Skeletal muscle tissue (tissue), 3 donors: ENCODE measurements at regions not wholly inside any gene's neighbourhood (a gene's known extent, or its start where the extent isn't known, plus 50 kb on each side); places are given as distances from the start of the nearest gene placed in this dataset.
"Not testable (repeated sequence)": the region's sequence is repeated elsewhere in the genome, so short reads cannot be mapped to it uniquely, and the experiment has no call there.

Source experiments
- H3K27ac ChIP-seq: one replicate; pipeline ENCODE4 v1.7.0; 2013; ENCODE audit warnings: mild to moderate bottlenecking, low read depth, low read length, inconsistent platforms
- H3K27me3 ChIP-seq, 3 donors: one replicate each; pipeline ENCODE4 v1.7.0; 2013; ENCODE audit warnings: low read length in 3 of 3; ENCODE audit not compliant: control insufficient read depth in 3 of 3, insufficient read depth in 3 of 3
- H3K36me3 ChIP-seq, 3 donors: one replicate each; pipeline ENCODE4 v1.7.0; 2013; ENCODE audit warnings: low read length in 3 of 3; ENCODE audit not compliant: control insufficient read depth in 3 of 3, insufficient read depth in 3 of 3
- H3K4me1 ChIP-seq, 3 donors: one replicate each; pipeline ENCODE4 v1.7.0; 2013; ENCODE audit warnings: low read length in 3 of 3, mild to moderate bottlenecking in 3 of 3; ENCODE audit not compliant: control insufficient read depth in 3 of 3, insufficient read depth in 3 of 3
- H3K4me3 ChIP-seq, 3 donors: one replicate each; pipeline ENCODE4 v1.7.0; 2013; ENCODE audit warnings: low read length in 3 of 3
- H3K9ac ChIP-seq, 3 donors: one replicate each; pipeline ENCODE4 v1.7.0; 2013; ENCODE audit warnings: low read length in 3 of 3, mild to moderate bottlenecking in 3 of 3, moderate library complexity in 2 of 3, low read depth in 1 of 3
- H3K9me3 ChIP-seq, 3 donors: one replicate each; pipeline ENCODE4 v1.7.0; 2013; ENCODE audit warnings: low read length in 3 of 3; ENCODE audit not compliant: control insufficient read depth in 3 of 3
- donor health status: Osteomylitis.

DNA sequence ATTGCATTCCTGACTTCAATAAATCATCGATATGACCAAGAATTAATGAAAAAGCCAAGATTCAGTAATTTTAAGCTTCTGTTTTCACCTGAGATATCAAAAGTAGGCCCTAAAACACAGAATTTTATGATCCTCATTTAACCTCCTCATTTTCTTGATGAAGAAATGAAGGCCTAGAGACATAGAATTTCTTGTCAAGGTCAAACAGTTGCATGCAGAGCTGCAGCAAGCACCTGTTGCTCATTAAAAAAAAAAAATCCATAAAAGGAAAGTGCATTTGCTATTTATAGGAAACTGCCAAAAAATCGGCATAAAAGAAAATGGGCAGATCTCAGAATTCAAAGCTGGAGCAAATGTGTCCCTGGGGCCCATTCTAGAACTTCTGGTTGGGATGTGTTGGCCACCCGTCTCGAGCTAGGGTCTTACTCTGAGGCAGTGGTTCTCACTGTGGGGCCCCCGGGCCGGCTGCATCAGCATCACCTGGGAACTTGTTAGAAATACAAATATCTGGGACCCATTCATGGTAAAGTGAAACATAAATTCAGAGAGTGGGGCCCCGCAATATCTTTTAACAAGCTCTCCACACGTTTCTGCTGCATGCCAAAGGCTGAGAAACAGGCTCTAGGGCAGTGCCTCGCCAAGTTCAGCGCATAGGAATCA lies 224.7 kb upstream of the UBL3 start:
- H3K4me3 ChIP-seq = no peak overlapping the region
- no peaks in the 10 kb centered on the region for H3K4me1 ChIP-seq
- H3K27me3 ChIP-seq = no peaks in the 10 kb centered on the region
- H3K27ac ChIP-seq = no peak overlapping the region
- H3K36me3 ChIP-seq = no peaks in the 10 kb centered on the region
- H3K9ac ChIP-seq = no peak overlapping the region
- no peaks in the 10 kb centered on the region for H3K9me3 ChIP-seq

GRCh38 chr13:30074431-30074830 lies 224.0 kb upstream of the UBL3 start:
- no peak overlapping the region for H3K27ac ChIP-seq
- no peak overlapping the region for H3K4me3 ChIP-seq
- no peaks in the 10 kb centered on the region for H3K9me3 ChIP-seq
- no peak overlapping the region for H3K9ac ChIP-seq
- no peaks in the 10 kb centered on the region for H3K27me3 ChIP-seq
- no peaks in the 10 kb centered on the region for H3K4me1 ChIP-seq
- no peaks in the 10 kb centered on the region for H3K36me3 ChIP-seq

GRCh38 chr13:30072818-30073186 lies 222.4 kb upstream of the UBL3 start:
- no peaks in the 10 kb centered on the region for H3K36me3 ChIP-seq
- no peaks in the 10 kb centered on the region for H3K9me3 ChIP-seq
- H3K27me3 ChIP-seq = no peaks in the 10 kb centered on the region
- no peak overlapping the region for H3K27ac ChIP-seq
- H3K4me1 ChIP-seq = no peaks in the 10 kb centered on the region
- H3K9ac ChIP-seq = no peak overlapping the region
- H3K4me3 ChIP-seq = no peak overlapping the region

DNA sequence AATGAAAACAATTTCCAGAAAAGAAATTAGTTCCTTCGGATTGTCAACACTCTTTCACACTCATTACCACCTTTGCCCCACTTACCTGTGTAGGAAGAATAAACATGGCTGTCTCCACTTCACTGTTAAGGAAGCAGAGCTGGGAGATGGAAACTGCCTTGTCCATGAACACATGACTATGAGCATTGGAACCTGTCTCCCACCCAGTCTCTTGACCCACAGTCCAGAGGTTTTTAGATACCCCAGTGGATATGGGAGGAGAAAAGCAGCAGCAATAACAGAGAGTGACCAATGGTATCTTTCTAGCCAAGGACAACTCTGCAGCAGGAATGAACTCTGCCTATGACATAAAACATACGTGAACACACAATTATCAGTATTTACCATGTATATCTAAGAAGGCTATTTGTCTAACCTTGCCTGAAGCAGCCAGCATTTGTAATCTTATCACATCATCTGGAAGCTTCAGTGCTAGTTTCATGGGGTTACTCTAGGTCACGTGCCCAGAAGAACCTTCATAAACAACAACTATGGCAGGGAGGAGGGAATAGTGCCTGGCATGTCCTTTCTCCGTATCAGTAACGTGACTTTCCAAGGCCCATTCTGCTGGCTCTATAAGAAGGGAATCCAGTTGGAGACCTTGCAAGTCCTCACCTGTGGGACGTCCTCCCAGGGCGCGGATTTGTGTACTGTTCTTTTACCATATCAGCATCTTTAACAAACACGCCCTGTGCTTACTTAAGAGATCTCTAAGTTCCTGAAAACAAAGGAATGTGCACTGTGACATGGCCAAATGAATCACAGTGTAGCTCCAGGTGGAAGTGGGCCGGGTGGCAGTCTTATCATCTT lies 221.8 kb upstream of the UBL3 start:
- Histone ChIP-seq H3K36me3 (no peaks in the 10 kb centered on the region), H3K4me1 (no peaks in the 10 kb centered on the region), H3K9me3 (no peaks in the 10 kb centered on the region), H3K27ac (no peak overlapping the region), H3K9ac (no peak overlapping the region), H3K4me3 (no peak overlapping the region), H3K27me3 (no peaks in the 10 kb centered on the region)

GRCh38 chr13:30065181-30065580 lies 214.8 kb upstream of the UBL3 start:
- Histone ChIP-seq H3K4me3 (no peak overlapping the region), H3K27ac (no peak overlapping the region), H3K27me3 (no peaks in the 10 kb centered on the region), H3K9ac (no peak overlapping the region), H3K4me1 (no peaks in the 10 kb centered on the region), H3K36me3 (no peaks in the 10 kb centered on the region), H3K9me3 (no peaks in the 10 kb centered on the region)

- no peaks in the 10 kb centered on the region for H3K9me3 ChIP-seq
- no peak overlapping the region for H3K9ac ChIP-seq
- no peaks in the 10 kb centered on the region for H3K4me1 ChIP-seq
- H3K36me3 ChIP-seq = no peaks in the 10 kb centered on the region
- no peak overlapping the region for H3K4me3 ChIP-seq
- no peak overlapping the region for H3K27ac ChIP-seq
- H3K27me3 ChIP-seq = no peaks in the 10 kb centered on the region
These were observed 213.5 kb upstream of the UBL3 start for GRCh38 chr13:30063892-30064291.

GRCh38 chr13:30061217-30061616 lies 210.8 kb upstream of the UBL3 start:
- H3K27me3 ChIP-seq = no peaks in the 10 kb centered on the region
- H3K9ac ChIP-seq = no peak overlapping the region
- H3K9me3 ChIP-seq = no peaks in the 10 kb centered on the region
- no peaks in the 10 kb centered on the region for H3K36me3 ChIP-seq
- no peaks in the 10 kb centered on the region for H3K4me1 ChIP-seq
- H3K27ac ChIP-seq = no peak overlapping the region
- H3K4me3 ChIP-seq = no peak overlapping the region

GRCh38 chr13:30058429-30058828 lies 208.0 kb upstream of the UBL3 start:
- H3K36me3 ChIP-seq = no peaks in the 10 kb centered on the region
- H3K4me3 ChIP-seq = no peak overlapping the region
- no peaks in the 10 kb centered on the region for H3K27me3 ChIP-seq
- no peak overlapping the region for H3K27ac ChIP-seq
- H3K4me1 ChIP-seq = no peaks in the 10 kb centered on the region
- H3K9ac ChIP-seq = no peak overlapping the region
- no peaks in the 10 kb centered on the region for H3K9me3 ChIP-seq

- not testable (repeated sequence) for H3K36me3 ChIP-seq, H3K4me1 ChIP-seq, H3K27ac ChIP-seq, H3K9me3 ChIP-seq, H3K9ac ChIP-seq, H3K4me3 ChIP-seq, H3K27me3 ChIP-seq
These were observed 204.1 kb upstream of the UBL3 start for GRCh38 chr13:30054546-30054945.

DNA sequence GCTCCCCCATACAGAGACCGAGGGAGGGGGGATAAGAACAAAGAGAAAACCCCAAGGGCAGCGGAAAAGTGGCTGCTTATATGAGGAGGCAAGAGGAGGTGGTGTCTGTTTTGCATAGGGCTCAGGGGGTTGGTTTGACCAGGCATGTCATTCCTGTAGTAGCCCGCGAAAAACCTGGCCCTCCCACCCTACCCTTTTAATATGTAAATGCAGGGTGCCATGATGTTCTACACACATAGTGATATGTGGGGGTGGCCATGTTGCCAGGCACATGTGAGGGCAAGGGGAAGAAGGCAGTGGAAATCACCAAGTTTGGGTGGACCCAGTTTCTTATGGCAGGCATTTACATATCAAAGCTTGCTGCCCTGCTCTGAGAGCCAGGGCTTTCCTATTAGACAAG lies 203.5 kb upstream of the UBL3 start:
- no peak overlapping the region for H3K9ac ChIP-seq
- no peak overlapping the region for H3K4me3 ChIP-seq
- H3K27ac ChIP-seq = no peak overlapping the region
- H3K9me3 ChIP-seq = no peaks in the 10 kb centered on the region
- H3K27me3 ChIP-seq = peaks cover 0 to 2% (median 0%) of the 10 kb centered on the region in 3 donors
- no peaks in the 10 kb centered on the region for H3K36me3 ChIP-seq
- no peaks in the 10 kb centered on the region for H3K4me1 ChIP-seq
